ENCODE measurements at regions not wholly inside any gene's neighbourhood (a gene's known extent, or its start where the extent isn't known, plus 50 kb on each side); places are given as distances from the start of the nearest gene placed in this dataset.
A peak's percentile ranks its signal among the peaks of the same experiment; 100 is the strongest.

- peaks cover 2 to 7% (median 6%) of the 10 kb centered on the region in 3 donors for H3K4me1 Mint-ChIP-seq
- no peaks in the 10 kb centered on the region for H3K36me3 ChIP-seq (ENCODE audit: insufficient read depth, low read length)
- CTCF ChIA-PET = no interaction called here
These were observed 91.9 kb upstream of the PIK3CG start for GRCh38 chr7:106773228-106773627.

GRCh38 chr7:106773721-106774120, 91.4 kb upstream of the PIK3CG start:
- H3K4me1 ChIP-seq (ENCODE audit: insufficient read depth, low read length) = peaks cover under 1% of the 10 kb centered on the region
- peaks cover 0 to 2% (median 0%) of the 10 kb centered on the region in 5 donors for H3K9me3 Mint-ChIP-seq
- no peaks in the 10 kb centered on the region for H3K36me3 ChIP-seq (ENCODE audit: insufficient read depth, low read length)
- no peaks in the 10 kb centered on the region for H3K27me3 ChIP-seq (ENCODE audit: insufficient read depth, low read length, poor library complexity, severe bottlenecking)
- H3K27ac Mint-ChIP-seq = no peak overlapping the region
- no peaks in the 10 kb centered on the region for H3K9me3 ChIP-seq (ENCODE audit: low read length)
- H3K4me3 Mint-ChIP-seq = no peak overlapping the region
- peaks cover 0 to 5% (median 0%) of the 10 kb centered on the region in 3 donors for H3K36me3 Mint-ChIP-seq
- H3K4me3 ChIP-seq (ENCODE audit: low read length) = no peak overlapping the region
- CTCF ChIA-PET = no interaction called here
- no peak overlapping the region for H3K27ac ChIP-seq (ENCODE audit: low read depth, low read length)
- peaks cover 5 to 22% of the 10 kb centered on the region in 2 donors for H3K27me3 Mint-ChIP-seq
- POLR2A ChIA-PET = no interaction called here
- peaks cover 0 to 2% (median under 1%) of the 10 kb centered on the region in 3 donors for H3K4me1 Mint-ChIP-seq
- DNase-seq = no peak

More at GRCh38 chr7:106773228-106773627, 91.9 kb upstream of the PIK3CG start:
- Mint-ChIP-seq H3K36me3 (peaks cover 0 to 5% (median 0%) of the 10 kb centered on the region in 3 donors), H3K27me3 (peaks cover 5 to 22% of the 10 kb centered on the region in 2 donors), H3K4me3 (no peak overlapping the region), H3K9me3 (peaks cover 0 to 2% (median 0%) of the 10 kb centered on the region in 5 donors), H3K27ac (peak overlapping the region in 1 of 8 donors; percentile 35)
- no peak overlapping the region for H3K4me3 ChIP-seq (ENCODE audit: low read length)
- H3K27me3 ChIP-seq (ENCODE audit: insufficient read depth, low read length, poor library complexity, severe bottlenecking) = no peaks in the 10 kb centered on the region
- DNase-seq = no peak
- POLR2A ChIA-PET = no interaction called here
- H3K4me1 ChIP-seq (ENCODE audit: insufficient read depth, low read length) = peaks cover 6% of the 10 kb centered on the region
- H3K27ac ChIP-seq (ENCODE audit: low read depth, low read length) = no peak overlapping the region
- H3K9me3 ChIP-seq (ENCODE audit: low read length) = no peaks in the 10 kb centered on the region

GRCh38 chr7:106774213-106774767, 90.8 kb upstream of the PIK3CG start:
- H3K27ac Mint-ChIP-seq = no peak overlapping the region
- POLR2A ChIA-PET = no interaction called here
- H3K4me1 Mint-ChIP-seq = no peaks in the 10 kb centered on the region

GRCh38 chr7:106774768-106775551, 90.1 kb upstream of the PIK3CG start:
- Mint-ChIP-seq H3K4me1 (no peaks in the 10 kb centered on the region), H3K9me3 (peaks cover 0 to 2% (median 0%) of the 10 kb centered on the region in 5 donors), H3K36me3 (peaks cover 0 to 5% (median 0%) of the 10 kb centered on the region in 3 donors), H3K27ac (no peak overlapping the region), H3K27me3 (peaks cover 5 to 22% of the 10 kb centered on the region in 2 donors), H3K4me3 (no peak overlapping the region)
- ChIA-PET CTCF (interaction anchor here (1.4 kb wide), 1 partner anchor 18 kb away, joined by 4 read pairs; no protein-coding TSS in a partner anchor), POLR2A (no interaction called here)
- Histone ChIP-seq H3K36me3 (ENCODE audit: insufficient read depth, low read length) (no peaks in the 10 kb centered on the region), H3K4me1 (ENCODE audit: insufficient read depth, low read length) (no peaks in the 10 kb centered on the region), H3K27ac (ENCODE audit: low read depth, low read length) (peak overlapping the region; percentile 84), H3K4me3 (ENCODE audit: low read length) (no peak overlapping the region), H3K27me3 (ENCODE audit: insufficient read depth, low read length, poor library complexity, severe bottlenecking) (no peaks in the 10 kb centered on the region), H3K9me3 (ENCODE audit: low read length) (no peaks in the 10 kb centered on the region)
- DNase-seq = no peak

More at GRCh38 chr7:106774213-106774767, 90.8 kb upstream of the PIK3CG start:
- peaks cover 0 to 5% (median 0%) of the 10 kb centered on the region in 3 donors for H3K36me3 Mint-ChIP-seq
- Histone ChIP-seq H3K4me1 (ENCODE audit: insufficient read depth, low read length) (no peaks in the 10 kb centered on the region), H3K4me3 (ENCODE audit: low read length) (no peak overlapping the region), H3K27ac (ENCODE audit: low read depth, low read length) (peak overlapping the region; percentile 84), H3K9me3 (ENCODE audit: low read length) (no peaks in the 10 kb centered on the region), H3K36me3 (ENCODE audit: insufficient read depth, low read length) (no peaks in the 10 kb centered on the region), H3K27me3 (ENCODE audit: insufficient read depth, low read length, poor library complexity, severe bottlenecking) (no peaks in the 10 kb centered on the region)
- H3K9me3 Mint-ChIP-seq = peaks cover 0 to 2% (median 0%) of the 10 kb centered on the region in 5 donors
- no peak overlapping the region for H3K4me3 Mint-ChIP-seq
- H3K27me3 Mint-ChIP-seq = peaks cover 5 to 22% of the 10 kb centered on the region in 2 donors
- DNase-seq = no peak
- CTCF ChIA-PET = no interaction called here

- H3K9me3 ChIP-seq (ENCODE audit: low read length) = no peaks in the 10 kb centered on the region
- Mint-ChIP-seq H3K36me3 (peaks cover 0 to 5% (median 0%) of the 10 kb centered on the region in 3 donors), H3K9me3 (peaks cover 0 to 2% (median 0%) of the 10 kb centered on the region in 5 donors), H3K4me1 (no peaks in the 10 kb centered on the region), H3K27me3 (peaks cover 5 to 22% of the 10 kb centered on the region in 2 donors), H3K4me3 (no peak overlapping the region), H3K27ac (no peak overlapping the region)
- no peaks in the 10 kb centered on the region for H3K27me3 ChIP-seq (ENCODE audit: insufficient read depth, low read length, poor library complexity, severe bottlenecking)
- peak overlapping the region; percentile 84 for H3K27ac ChIP-seq (ENCODE audit: low read depth, low read length)
- no peak for DNase-seq
- CTCF ChIA-PET = interaction anchor here (1.4 kb wide), 1 partner anchor 17 kb away, joined by 4 read pairs; no protein-coding TSS in a partner anchor
- H3K36me3 ChIP-seq (ENCODE audit: insufficient read depth, low read length) = no peaks in the 10 kb centered on the region
- POLR2A ChIA-PET = no interaction called here
- H3K4me1 ChIP-seq (ENCODE audit: insufficient read depth, low read length) = no peaks in the 10 kb centered on the region
- H3K4me3 ChIP-seq (ENCODE audit: low read length) = no peak overlapping the region
These were observed 89.5 kb upstream of the PIK3CG start for GRCh38 chr7:106775552-106775936.

GRCh38 chr7:106775975-106776607, 89.0 kb upstream of the PIK3CG start:
- Histone ChIP-seq H3K27me3 (ENCODE audit: insufficient read depth, low read length, poor library complexity, severe bottlenecking) (no peaks in the 10 kb centered on the region), H3K4me3 (ENCODE audit: low read length) (no peak overlapping the region), H3K9me3 (ENCODE audit: low read length) (no peaks in the 10 kb centered on the region), H3K36me3 (ENCODE audit: insufficient read depth, low read length) (no peaks in the 10 kb centered on the region), H3K4me1 (ENCODE audit: insufficient read depth, low read length) (no peaks in the 10 kb centered on the region), H3K27ac (ENCODE audit: low read depth, low read length) (peak overlapping the region; percentile 84)
- no peak overlapping the region for H3K4me3 Mint-ChIP-seq
- peaks cover 5 to 22% of the 10 kb centered on the region in 2 donors for H3K27me3 Mint-ChIP-seq
- H3K9me3 Mint-ChIP-seq = peaks cover 0 to 2% (median 0%) of the 10 kb centered on the region in 5 donors
- H3K36me3 Mint-ChIP-seq = peaks cover 0 to 5% (median 0%) of the 10 kb centered on the region in 3 donors
- H3K27ac Mint-ChIP-seq = no peak overlapping the region
- DNase-seq = no peak
- ChIA-PET CTCF (interaction anchor here (1.4 kb wide), 1 partner anchor 17 kb away, joined by 4 read pairs; no protein-coding TSS in a partner anchor), POLR2A (no interaction called here)
- no peaks in the 10 kb centered on the region for H3K4me1 Mint-ChIP-seq

- no peak overlapping the region for H3K27ac ChIP-seq (ENCODE audit: low read depth, low read length)
- no peaks in the 10 kb centered on the region for H3K4me1 Mint-ChIP-seq
- H3K9me3 Mint-ChIP-seq = peaks cover 0 to 2% (median 0%) of the 10 kb centered on the region in 5 donors
- peaks cover 0 to 5% (median 0%) of the 10 kb centered on the region in 3 donors for H3K36me3 Mint-ChIP-seq
- H3K4me1 ChIP-seq (ENCODE audit: insufficient read depth, low read length) = no peaks in the 10 kb centered on the region
- DNase-seq = no peak
- CTCF ChIA-PET = no interaction called here
- no peak overlapping the region for H3K4me3 Mint-ChIP-seq
- H3K4me3 ChIP-seq (ENCODE audit: low read length) = no peak overlapping the region
- no peaks in the 10 kb centered on the region for H3K36me3 ChIP-seq (ENCODE audit: insufficient read depth, low read length)
- POLR2A ChIA-PET = no interaction called here
- no peaks in the 10 kb centered on the region for H3K9me3 ChIP-seq (ENCODE audit: low read length)
- H3K27ac Mint-ChIP-seq = peak overlapping the region in 1 of 8 donors; percentile 10
- H3K27me3 ChIP-seq (ENCODE audit: insufficient read depth, low read length, poor library complexity, severe bottlenecking) = no peaks in the 10 kb centered on the region
- H3K27me3 Mint-ChIP-seq = peaks cover 5 to 22% of the 10 kb centered on the region in 2 donors
These were observed 88.3 kb upstream of the PIK3CG start for GRCh38 chr7:106776618-106777347.
